NCI-H2227 (cell line): ENCODE measurements at regions not wholly inside any gene's neighbourhood (a gene's known extent, or its start where the extent isn't known, plus 50 kb on each side); places are given as distances from the start of the nearest gene placed in this dataset.

ENCODE experiments used
- DNase-seq: peaks from one replicate; lab custom pipeline; 2025; ENCODE audit not compliant: unreplicated experiment; lab: John Stamatoyannopoulos, UW

DNA sequence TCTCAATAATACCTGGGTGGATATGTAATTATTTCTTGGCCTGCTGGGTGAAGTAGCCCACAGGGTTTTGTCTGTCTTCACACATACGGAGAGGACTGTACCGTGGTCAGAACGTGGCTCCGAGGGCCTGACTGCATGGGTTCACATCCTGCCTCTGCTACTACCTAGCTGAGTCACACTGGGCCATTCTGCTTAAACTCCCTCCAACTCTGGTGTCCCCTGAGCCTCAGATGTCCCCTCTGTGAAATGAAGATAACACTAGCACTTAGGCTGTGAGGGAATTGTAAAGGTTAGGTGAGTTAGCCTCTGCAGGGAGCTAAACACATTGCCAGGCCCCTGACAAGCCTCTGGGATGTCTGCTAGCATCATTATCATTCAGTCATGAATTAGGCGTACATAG, 120.1 kb upstream of the NABP1 start:
- no peak for DNase-seq

DNA sequence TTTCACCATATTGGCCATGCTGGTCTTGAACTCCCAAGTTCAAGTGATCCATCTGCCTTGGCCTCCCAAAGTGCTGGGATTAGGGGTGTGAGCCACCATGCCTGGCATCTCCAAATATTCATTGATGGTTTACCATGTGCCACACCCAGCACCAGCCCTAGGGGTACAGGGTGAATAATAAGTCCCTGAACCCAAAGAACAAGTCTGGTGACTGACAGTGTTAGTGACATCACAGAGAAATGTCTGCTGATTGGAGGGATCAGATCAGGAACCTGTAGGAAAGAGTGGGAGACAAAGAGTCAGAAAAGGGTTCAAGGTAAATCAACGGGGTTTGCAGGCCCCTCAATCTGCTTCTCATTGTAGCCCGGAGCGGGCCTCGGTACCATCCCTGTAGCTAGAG, 118.4 kb upstream of the NABP1 start:
- no peak for DNase-seq

DNA sequence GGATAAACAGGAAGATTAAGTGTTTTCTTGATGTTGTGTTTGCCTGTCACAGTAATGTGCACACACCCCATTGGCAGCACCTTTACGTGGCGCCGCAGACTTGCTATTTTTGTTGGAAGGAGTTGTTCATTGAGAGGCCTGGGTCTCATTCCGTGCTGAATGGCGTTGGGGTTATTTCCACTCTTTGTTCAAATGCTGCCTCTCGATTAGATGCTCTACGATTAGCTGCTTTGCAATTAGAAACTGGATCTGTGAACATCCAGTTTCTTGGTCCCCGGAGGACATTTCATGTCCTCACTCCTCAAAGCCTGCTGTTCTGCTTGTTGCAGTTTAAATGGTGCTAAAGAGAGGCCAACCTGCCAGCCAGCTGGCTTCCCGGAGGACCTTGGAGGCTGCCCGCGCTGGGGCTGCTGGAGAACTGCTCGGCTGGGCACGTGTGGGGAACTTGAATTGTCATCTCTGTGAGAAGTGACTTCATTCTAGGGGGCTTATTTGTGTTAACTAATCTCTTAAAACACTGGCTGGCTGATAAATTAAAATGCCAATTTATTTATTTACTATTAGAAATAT, 117.4 kb upstream of the NABP1 start:
- DNase-seq: peak; percentile 44

DNA sequence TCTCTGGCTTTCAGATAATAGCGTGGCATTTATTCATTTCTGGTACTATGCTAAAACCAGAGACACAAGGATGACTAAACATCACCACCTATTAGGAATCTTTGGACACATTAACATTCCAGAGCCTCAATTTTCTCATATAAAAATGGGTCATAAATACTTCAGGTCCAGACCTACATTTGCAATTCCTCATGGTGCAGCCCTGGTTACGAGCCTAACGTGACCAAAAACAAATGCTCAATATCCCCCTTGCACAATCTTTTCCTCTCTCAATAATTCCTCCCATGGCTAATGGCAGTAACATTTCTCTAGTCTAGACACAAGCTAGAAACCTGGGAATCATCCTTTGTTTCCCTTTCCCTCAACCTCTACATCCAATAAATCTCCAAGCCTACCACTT, 112.8 kb upstream of the NABP1 start:
- DNase-seq: no peak

DNA sequence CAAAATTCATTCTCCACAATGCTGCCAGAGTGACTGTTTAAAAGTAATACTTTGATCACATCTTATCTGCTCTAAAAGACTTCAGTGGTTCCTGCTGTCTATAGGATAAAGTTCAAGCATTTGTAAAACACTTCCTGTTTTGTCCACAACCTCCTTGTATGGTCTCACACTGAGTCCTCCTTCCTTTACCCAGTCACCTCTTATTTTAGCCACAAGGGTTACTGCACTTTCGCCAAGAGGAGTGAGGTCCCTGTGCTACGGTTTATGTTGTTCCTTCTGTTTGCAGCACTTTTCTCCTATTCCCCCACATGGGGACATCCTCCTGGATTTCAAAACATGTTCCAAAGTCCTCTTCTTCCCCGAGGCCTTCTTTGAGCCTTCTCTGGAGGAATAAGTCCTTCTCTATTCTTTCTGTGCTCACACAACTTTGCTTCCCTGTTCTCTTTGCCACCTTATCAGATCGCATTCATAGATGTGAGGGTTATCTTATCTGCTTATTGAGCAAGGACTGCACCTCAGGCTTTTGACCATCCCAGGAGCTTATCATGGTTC, 112.2 kb upstream of the NABP1 start:
- DNase-seq: no peak

DNA sequence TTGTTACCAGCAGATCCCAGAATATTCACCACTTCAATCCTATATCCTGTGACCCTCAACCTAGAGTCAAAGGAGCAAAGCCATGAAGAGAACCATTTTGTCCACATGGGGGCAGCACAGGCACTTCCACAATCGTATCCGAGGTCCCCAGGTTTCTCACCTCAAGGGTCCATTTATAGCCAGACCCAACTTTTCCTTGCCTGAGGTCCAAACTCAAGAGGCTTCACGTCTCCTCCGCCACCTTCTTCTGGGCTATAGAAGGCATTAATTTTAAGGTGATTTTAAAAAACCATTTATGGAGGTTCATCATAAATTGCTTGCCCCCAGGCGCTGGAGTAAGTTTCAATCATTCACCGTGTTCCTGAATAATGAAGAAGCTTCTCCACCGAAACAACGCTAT, 111.6 kb upstream of the NABP1 start:
- peak; percentile 76 for DNase-seq

DNA sequence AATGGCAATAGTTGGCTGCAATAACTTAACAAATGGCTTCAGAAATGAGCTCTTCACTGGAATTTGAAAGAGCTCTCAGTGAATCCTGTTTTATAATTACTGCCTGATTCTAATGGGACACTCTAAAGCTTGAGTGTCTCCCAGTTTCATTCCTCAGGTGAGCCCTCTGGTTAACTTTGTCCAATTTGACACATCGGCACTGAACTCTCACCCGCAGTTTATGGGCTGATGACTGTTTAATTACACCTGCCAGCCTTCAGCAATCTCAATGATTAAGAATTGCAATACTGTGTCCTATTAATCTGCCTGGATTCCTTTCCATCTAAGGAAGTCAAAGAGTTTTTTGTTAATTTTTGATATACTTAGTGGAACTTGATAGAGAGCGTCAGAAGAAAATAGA, 110.7 kb upstream of the NABP1 start:
- no peak for DNase-seq

DNA sequence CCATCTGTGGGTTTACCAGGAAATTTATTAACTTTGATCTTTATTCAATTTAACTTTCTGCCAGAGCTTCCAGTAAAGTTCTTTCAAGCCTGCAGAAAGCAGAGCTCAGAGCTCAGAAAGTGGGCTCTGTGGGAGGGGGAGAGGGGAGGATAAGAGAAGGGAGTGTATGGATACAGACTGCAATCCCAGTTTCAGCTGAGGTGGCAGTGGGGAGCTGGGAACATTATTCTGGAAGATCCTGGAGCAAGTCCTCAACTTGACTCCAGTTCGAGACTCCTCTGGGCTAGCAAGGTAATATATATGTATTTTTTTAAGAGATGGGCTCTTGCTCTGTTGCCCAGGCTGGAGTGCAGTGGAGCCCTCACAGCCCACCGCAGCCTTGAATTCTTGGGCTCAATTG, 108.9 kb upstream of the NABP1 start:
- DNase-seq: no peak

DNA sequence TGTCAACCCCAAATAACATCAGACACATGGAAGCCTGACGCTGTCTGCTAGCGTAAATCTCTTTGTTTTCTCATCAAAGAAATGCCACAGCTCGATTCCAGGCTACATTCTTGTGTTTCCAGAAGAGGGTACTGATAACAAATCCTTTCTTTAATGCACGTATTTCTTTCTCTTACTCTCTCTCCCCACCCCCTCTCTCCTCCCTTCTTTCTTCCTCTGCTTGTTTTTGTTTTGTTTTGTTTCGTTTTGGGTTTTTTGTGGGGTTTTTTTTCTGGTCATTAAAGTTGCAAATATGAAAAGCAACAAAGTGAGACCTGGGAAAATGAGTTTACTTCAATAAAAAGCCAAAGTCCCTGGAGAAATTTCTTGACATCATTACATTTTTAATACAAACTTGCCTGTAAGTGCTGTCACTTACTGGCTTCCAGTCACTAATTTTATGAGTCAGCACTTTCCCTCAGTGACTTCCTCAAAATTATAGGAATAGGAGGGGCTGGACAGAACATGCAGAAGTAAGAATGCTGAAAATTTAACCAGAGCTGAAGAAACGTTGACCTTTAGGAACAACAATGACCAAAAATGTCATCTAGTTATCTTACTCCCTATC, 106.7 kb upstream of the NABP1 start:
- peak; percentile 40 for DNase-seq

DNA sequence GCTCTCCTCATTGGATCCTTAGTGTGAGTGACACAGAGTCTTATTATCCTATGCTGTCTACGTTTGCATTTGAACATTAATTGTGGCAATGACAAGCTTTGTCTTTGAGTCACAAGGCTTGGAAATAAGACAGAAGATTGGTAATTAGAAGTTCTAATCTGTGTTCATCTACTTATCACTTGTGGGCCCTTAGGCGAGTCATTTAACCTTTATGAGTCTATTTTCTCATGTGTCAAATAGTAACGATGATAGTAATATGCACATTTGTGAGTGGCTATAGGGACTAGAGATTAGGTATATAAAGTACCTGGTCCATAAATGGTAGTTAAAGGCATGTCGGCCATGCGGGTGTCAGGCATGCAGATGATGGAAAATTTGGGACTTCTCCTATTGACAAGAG, 105.6 kb upstream of the NABP1 start:
- no peak for DNase-seq

DNA sequence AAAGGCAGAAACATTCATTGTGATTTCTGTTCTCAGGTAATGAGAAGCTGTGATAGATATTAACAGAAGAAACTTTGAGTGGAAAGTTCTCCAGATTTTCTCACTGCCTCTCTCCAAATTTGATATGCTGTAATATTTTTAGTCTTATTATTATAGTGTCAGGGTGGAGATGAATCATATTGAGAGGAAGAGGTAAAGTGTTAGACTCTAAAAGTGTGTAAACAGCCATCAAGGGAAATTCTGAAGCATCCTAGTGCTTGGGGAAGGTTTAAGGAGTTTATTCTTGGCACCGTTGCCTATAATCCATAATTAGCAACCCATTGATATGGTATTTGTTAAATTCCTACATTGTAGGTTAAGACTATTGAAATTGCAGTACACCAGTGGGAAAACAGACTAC, 104.7 kb upstream of the NABP1 start:
- no peak for DNase-seq

DNA sequence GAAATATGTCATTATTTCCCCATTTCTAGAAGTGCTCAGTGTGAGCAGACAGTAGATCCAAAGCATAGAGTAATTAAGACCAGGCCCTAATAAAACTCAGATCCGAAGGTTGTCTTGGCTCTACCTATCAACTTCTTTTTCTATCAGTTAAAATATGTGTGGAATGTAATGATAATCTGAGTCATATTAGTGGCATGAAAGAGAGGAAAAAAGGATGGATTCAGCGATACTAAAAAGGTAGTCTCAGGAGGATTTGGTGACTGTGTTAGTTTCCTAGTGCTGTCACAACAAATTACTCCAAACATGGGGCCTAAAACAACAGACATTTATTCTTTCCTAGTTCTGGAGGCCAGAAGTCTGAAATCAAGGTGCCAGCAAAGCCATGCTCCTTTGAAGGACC, 103.7 kb upstream of the NABP1 start:
- no peak for DNase-seq

DNA sequence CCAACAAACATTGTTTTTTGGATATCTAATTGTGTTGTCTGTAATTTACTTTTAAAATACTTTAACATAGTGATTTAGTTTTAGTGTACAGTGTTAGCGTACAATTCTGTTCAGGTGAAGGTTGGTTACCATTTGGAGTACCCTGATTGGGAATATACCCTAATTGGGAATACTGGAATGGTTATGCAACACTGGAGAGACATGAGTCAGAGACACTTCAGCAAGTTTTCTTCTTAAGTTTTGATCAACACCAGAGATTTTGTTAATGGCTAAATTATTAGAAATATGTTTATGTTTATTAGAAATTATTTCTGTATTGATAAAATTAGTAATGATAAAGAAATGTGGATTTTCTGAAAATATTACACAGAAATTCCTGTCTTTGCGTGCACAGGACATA, 100.3 kb upstream of the NABP1 start:
- no peak for DNase-seq

DNA sequence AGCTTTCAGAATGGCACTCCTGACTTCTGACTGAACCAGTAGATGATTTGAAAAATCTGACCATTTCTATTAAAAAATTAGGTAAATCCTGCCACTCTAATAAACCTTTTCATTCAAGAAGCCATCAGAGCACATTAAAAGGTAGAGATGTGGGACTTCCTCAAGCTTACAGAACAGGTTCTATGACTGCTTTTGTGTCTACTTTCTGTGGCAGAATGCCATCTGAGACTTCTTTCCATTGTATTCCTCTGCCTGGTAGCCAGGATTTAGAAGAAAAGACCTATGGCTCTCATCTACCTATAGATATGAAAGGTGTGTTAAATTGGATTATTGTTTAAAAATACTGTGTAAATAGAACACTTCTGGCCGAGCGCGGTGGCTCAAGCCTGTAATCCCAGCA, 99.9 kb upstream of the NABP1 start:
- no peak for DNase-seq

DNA sequence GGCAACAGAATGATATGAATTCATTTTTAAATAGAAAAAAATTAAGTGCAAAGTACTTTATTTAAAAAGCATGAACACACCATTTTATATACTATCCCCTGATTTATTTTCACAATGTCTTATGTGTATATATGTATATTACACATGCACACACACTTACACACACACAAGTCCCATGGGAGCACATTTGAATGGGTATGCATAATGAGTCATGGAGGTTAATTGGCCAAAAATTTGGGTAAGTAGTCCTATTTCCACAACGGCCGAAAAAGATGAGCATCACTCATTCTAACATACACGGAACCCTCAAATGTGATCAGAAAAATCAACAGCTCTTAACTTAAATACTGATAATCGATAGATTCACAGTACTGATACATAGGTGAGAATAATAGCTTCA, 97.4 kb upstream of the NABP1 start:
- DNase-seq: no peak

DNA sequence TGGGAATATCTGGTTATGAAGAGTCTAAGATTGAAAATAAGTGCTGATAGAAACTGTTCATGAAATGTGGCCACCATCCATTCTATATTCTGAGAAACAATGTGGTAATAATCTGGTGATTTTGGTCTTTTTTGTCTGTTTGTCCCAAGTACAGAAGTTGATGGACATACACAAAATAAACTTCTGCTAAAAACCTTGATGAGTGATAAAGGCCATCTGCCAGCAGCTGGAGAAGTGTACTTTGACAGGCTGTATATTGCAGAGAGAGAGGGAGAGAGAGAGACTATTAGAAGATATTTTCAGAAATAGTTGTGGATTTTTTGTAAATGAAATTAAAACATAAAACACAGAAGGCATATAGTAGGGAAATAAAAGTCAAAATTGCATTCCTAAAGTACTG, 96.9 kb upstream of the NABP1 start:
- DNase-seq: no peak

DNA sequence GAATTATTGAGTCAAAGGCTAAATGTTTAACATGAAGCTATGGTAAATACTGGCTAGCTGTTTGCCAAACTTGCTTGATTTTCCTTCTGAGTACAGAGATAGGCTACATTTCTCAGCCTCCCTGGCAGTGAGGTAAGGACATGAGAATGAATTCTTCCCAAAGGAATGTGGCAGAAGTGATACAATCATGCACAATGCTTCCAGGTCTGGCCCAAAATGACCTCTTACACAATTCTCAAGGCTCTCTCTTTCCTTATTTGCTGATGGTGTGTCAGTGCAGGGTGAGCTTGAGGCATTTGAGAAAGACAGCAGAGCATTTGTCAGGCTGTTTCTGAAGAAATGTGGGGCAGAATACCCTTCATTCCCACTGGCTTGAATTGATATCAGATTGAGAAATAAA, 95.6 kb upstream of the NABP1 start:
- no peak for DNase-seq

DNA sequence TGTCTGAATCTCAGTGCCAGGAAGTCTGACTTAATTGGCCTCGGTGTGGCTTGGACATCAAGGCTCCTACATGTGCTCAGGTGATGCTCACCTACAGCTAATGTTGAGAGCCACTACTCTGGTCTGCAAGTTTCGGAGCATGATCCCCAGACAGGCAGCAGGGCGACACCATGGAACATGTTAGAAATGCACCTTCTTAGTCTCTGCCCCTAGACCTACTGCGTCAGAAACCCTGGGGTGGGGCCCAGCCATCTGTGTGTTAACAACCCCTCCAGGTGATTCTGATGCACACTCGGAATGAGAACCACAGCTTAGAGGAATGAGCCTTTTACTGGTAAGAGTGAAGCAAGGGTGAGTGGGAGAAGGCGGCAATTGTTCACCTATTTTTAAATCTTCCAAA, 86.9 kb upstream of the NABP1 start:
- no peak for DNase-seq

DNA sequence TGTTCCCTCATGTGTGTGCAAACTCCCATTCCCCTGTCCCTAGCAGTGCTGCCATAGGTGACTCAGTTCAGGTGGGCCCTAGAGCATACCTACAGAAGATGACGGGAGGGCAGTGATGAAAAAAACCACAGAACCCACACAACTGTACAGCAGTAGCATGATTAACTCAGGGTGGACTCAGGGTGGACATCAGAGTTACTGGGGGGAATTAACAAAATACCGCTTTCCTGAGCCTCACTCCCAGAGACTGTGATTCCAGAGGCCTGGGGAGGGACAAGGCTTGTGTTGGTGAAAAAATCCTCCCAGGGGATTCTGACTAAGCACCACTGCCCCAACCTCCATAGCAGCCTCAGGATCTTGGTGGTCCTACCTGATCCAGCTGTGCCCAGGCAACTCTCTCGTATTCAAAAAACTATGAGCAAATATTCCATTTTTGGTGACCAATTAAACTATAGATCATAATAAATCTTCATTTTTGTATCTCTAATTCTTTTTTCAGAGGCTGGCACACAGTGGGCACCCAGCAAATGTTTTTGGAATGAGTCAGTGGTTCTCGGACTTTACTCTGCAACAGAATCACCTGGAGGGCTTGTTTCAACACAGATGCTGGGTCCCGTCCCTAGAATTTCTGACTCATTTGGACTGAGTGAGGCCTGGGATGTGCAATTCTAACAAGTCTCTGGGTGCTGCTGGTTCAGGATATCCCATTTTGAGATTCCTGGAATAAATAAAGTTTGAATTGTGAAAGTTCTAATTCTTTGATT, 84.1 kb upstream of the NABP1 start:
- DNase-seq: no peak

DNA sequence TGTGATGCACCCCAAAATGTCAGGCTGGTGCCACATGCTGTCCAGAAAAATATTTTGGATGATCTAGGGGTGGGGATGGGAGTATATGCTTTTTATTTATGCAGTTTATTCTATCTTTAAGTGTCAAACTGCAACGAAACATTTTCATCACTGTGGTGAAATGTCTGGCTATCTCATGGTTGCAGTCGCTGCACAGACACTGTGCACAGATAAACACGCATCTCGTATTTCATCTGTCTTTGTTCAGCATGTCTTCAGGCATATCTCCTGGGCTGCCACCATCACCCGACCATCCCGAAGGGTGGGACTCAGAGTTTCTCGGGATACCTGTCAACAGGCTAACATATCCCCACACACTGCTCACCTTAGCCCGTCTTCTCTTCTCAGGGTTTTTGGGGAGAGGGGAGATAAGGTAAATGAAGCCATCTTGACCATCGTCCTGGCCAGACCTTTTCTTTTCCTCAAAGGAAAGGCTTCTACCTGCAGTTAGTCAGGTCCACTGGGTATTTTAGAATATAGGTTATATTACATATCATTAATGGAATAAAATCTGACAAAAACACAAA, 80.7 kb upstream of the NABP1 start:
- DNase-seq: no peak

DNA sequence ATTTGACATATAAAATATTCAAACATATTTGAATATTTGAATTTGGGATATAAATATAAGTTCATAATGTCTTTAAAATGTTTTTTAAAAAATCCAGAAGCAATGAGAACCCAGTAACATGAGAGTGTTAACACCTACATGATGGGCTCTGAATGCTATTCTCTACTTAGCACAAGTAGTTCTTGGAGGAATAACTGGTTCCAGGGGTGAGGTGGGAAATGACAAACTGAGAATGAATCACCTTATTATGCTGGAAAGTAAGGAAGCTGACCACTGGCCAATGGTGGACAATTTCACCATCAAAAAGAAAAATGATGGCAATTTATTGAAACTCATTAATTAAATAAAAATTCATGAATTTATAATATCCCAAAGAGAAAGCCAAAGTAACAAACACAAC, 79.6 kb upstream of the NABP1 start:
- no peak for DNase-seq

DNA sequence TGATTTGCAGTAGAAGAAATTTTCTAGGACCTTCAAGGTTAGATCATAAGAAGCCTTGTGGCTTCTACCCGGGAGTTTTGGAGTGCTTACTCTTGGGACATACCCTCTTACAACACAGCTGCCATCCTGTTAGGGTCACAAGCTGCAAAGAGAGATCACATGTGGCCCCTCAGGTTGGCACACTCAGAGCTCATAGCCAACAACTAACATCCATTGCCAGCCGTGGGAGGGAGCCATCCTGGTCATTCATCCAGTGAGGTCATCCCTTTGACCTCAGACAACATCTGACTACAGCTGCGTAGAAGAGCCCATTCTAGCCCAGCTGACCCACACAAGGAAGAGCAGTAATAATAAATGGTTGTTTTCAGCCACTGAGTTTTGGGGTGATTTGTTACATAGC, 76.9 kb upstream of the NABP1 start:
- no peak for DNase-seq
